Nucleus accumbens (tissue), 56 donors: ENCODE measurements at regions not wholly inside any gene's neighbourhood (a gene's known extent, or its start where the extent isn't known, plus 50 kb on each side); places are given as distances from the start of the nearest gene placed in this dataset.
"Not testable (repeated sequence)": the region's sequence is repeated elsewhere in the genome, so short reads cannot be mapped to it uniquely, and the experiment has no call there.

Source experiments
- DNase-seq, 56 donors: peaks; one replicate each; lab custom pipeline; 2025; lab: John Stamatoyannopoulos, UW

- no peak for DNase-seq
Measured at GRCh38 chr5:6125781-6126180, 252.6 kb downstream of the MED10 start.

- no peak for DNase-seq
Measured at GRCh38 chr5:6118691-6119090, 259.7 kb downstream of the MED10 start.

- no peak for DNase-seq
Measured at GRCh38 chr5:6117212-6117611, 261.1 kb downstream of the MED10 start.

- no peak for DNase-seq
Measured at GRCh38 chr5:6115852-6116251, 262.5 kb downstream of the MED10 start.

GRCh38 chr5:6112538-6112937 lies 265.8 kb downstream of the MED10 start:
- DNase-seq = no peak

- DNase-seq = no peak
Measured at GRCh38 chr5:6112125-6112524, 266.2 kb downstream of the MED10 start.

- no peak for DNase-seq
Measured at GRCh38 chr5:6111131-6111530, 267.2 kb downstream of the MED10 start.

- no peak for DNase-seq
Measured at GRCh38 chr5:6110441-6111005, 267.8 kb downstream of the MED10 start.

- DNase-seq = no peak
Measured at GRCh38 chr5:6108981-6109825, 269.1 kb downstream of the MED10 start.

GRCh38 chr5:6108540-6108848 lies 269.9 kb downstream of the MED10 start:
- no peak for DNase-seq

GRCh38 chr5:6107675-6108539 lies 270.4 kb downstream of the MED10 start:
- no peak for DNase-seq

GRCh38 chr5:6106756-6107155 lies 271.6 kb downstream of the MED10 start:
- DNase-seq = no peak

- DNase-seq = peak in 15 of 56 donors; percentile 5 to 52 (median 15)
Measured at GRCh38 chr5:6105320-6105719, 273.0 kb downstream of the MED10 start.

- peak in 1 of 56 donors; percentile 5 for DNase-seq
Measured at GRCh38 chr5:6096101-6096500, 282.2 kb downstream of the MED10 start.

- DNase-seq = not testable (repeated sequence)
Measured at GRCh38 chr5:6094180-6094579, 284.2 kb downstream of the MED10 start.

- no peak for DNase-seq
Measured at GRCh38 chr5:6090838-6091237, 287.5 kb downstream of the MED10 start.

GRCh38 chr5:6090079-6090654 lies 288.2 kb downstream of the MED10 start:
- no peak for DNase-seq

- DNase-seq = no peak
Measured at GRCh38 chr5:6088706-6089105, 289.6 kb downstream of the MED10 start.

GRCh38 chr5:6087576-6087975 lies 290.8 kb downstream of the MED10 start:
- peak in 18 of 56 donors; percentile 9 to 57 (median 24) for DNase-seq

- no peak for DNase-seq
Measured at GRCh38 chr5:6086871-6087270, 291.5 kb downstream of the MED10 start.

- no peak for DNase-seq
Measured at GRCh38 chr5:6085341-6085860, 292.9 kb downstream of the MED10 start.
